ENCODE measurements at regions not wholly inside any gene's neighbourhood (a gene's known extent, or its start where the extent isn't known, plus 50 kb on each side); places are given as distances from the start of the nearest gene placed in this dataset.

DNA sequence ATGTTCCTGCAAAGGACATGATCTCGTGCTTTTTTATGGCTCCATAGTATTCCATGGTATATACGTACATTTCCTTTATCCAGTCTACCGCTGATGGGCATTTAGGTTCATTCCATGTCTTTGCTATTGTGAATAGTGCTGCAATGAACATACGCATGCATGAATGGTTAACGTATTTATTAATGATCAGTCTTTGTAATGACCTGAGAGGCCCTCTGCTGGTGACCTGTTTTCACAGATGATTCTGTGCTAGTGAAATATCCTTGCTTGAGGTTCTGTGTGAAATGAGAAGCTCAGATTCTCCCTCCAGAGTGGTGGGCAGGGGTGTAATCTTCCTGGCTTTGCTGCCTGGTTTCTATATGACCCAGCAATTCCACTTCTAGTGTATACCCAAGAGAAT lies 160.2 kb upstream of the RASGRP1 start:
- intact Hi-C loops (cut with DNase I, micrococcal nuclease) = loop anchor here (5.0 to 10.0 kb wide), 2 partner anchors 92 to 860 kb away; partner anchors contain the start of gene THBS1 (in 1 of the 2)
- no peak overlapping the region for H3K4me3 Mint-ChIP-seq
- no peaks in the 10 kb centered on the region for H3K4me1 ChIP-seq (ENCODE audit: insufficient read depth, low read length)
- POLR2A ChIA-PET = no interaction called here
- H3K27ac ChIP-seq (ENCODE audit: low read depth in 1 of 2, low read length in 2 of 2) = no peak overlapping the region
- H3K36me3 ChIP-seq (ENCODE audit: insufficient read depth, low read length) = no peaks in the 10 kb centered on the region
- ATAC-seq (ENCODE audit: poor library complexity) = no peak
- TF ChIP-seq CTCF (IDR thresholded peaks at IDR 0.05) = no peak
- H3K4me1 Mint-ChIP-seq (ENCODE audit: low read depth) = no peaks in the 10 kb centered on the region
- H3K4me3 ChIP-seq (ENCODE audit: low read length) = no peak overlapping the region
- CTCF ChIA-PET = interaction anchor here (0.6 kb wide), 1 partner anchor 1334 kb away, joined by 4 read pairs; no protein-coding TSS in a partner anchor
- no peaks in the 10 kb centered on the region for H3K9me3 ChIP-seq (ENCODE audit: control insufficient read depth in 1 of 2, insufficient read depth in 1 of 2, low read length in 2 of 2)
- H3K27me3 Mint-ChIP-seq = no peaks in the 10 kb centered on the region
- no peak overlapping the region for H3K27ac Mint-ChIP-seq
- peak in 1 of 14 experiments; percentile 7 for DNase-seq
- no peaks in the 10 kb centered on the region for H3K36me3 Mint-ChIP-seq (ENCODE audit: low read depth)
- H3K9me3 Mint-ChIP-seq = no peaks in the 10 kb centered on the region
- H3K27me3 ChIP-seq (ENCODE audit: control insufficient read depth in 1 of 2, insufficient read depth in 2 of 2, low read length in 2 of 2) = no peaks in the 10 kb centered on the region

DNA sequence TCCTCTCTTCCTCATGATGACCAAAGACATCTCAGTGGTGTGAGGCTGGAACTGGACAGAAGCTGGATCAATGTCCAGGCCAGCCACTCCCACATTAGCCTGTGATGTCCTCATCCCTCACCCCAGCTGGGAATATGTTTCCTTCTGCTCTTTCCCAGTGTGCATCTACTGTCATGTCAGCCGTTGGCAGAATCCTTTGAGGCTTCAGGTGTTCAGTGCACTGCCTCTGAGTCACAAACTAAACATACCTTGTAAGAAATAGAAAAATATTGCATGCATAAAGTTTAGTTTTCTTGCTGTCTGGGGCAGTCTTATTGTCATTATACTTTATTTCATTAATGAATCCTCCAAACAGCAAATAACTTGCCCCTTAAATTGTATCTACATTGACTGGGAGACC lies 161.6 kb upstream of the RASGRP1 start:
- Mint-ChIP-seq H3K9me3 (no peaks in the 10 kb centered on the region), H3K36me3 (ENCODE audit: low read depth) (no peaks in the 10 kb centered on the region), H3K4me1 (ENCODE audit: low read depth) (no peaks in the 10 kb centered on the region), H3K4me3 (no peak overlapping the region), H3K27me3 (no peaks in the 10 kb centered on the region), H3K27ac (no peak overlapping the region)
- ChIA-PET POLR2A (no interaction called here), CTCF (no interaction called here)
- TF ChIP-seq CTCF (IDR thresholded peaks at IDR 0.05) = no peak
- DNase-seq = no peak
- no peak for ATAC-seq (ENCODE audit: poor library complexity)
- no peak overlapping the region for H3K27ac ChIP-seq (ENCODE audit: low read depth in 1 of 2, low read length in 2 of 2)
- no peaks in the 10 kb centered on the region for H3K36me3 ChIP-seq (ENCODE audit: insufficient read depth, low read length)
- H3K27me3 ChIP-seq (ENCODE audit: control insufficient read depth in 1 of 2, insufficient read depth in 2 of 2, low read length in 2 of 2) = no peaks in the 10 kb centered on the region
- no peak overlapping the region for H3K4me3 ChIP-seq (ENCODE audit: low read length)
- H3K9me3 ChIP-seq (ENCODE audit: control insufficient read depth in 1 of 2, insufficient read depth in 1 of 2, low read length in 2 of 2) = no peaks in the 10 kb centered on the region
- no peaks in the 10 kb centered on the region for H3K4me1 ChIP-seq (ENCODE audit: insufficient read depth, low read length)
- intact Hi-C loops (cut with DNase I, micrococcal nuclease) = loop anchor here in 1 of 2 experiments (10.0 kb wide), 1 partner anchor 859 kb away; the partner anchor contains the start of gene THBS1

DNA sequence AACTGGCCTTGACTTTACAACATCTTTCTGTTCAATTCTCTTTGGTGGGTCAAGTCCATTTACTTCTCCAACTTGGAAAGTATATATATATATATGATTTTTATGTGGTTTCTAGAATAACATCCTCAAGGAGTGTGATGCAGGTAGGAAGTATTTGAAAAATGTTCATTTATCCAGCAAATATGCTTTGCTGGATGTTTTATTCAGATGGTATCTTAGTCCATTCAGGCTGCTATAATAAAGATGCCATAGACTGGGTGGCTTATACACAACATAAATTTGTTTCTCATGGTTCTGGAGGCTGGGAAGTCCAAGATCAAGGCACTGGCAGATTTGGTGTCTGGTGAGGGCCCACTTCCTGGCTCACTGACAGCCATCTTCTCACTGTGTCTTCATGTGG lies 168.7 kb upstream of the RASGRP1 start:
- no peaks in the 10 kb centered on the region for H3K36me3 ChIP-seq (ENCODE audit: insufficient read depth, low read length)
- Mint-ChIP-seq H3K9me3 (peaks cover 3% of the 10 kb centered on the region), H3K27ac (no peak overlapping the region), H3K36me3 (ENCODE audit: low read depth) (no peaks in the 10 kb centered on the region), H3K4me3 (no peak overlapping the region), H3K4me1 (ENCODE audit: low read depth) (no peaks in the 10 kb centered on the region), H3K27me3 (peaks cover 14% of the 10 kb centered on the region)
- CTCF ChIA-PET = no interaction called here
- intact Hi-C loops (cut with DNase I, micrococcal nuclease) = no loop called here
- peaks cover 0 to 3% of the 10 kb centered on the region in 2 experiments for H3K9me3 ChIP-seq (ENCODE audit: control insufficient read depth in 1 of 2, insufficient read depth in 1 of 2, low read length in 2 of 2)
- H3K27me3 ChIP-seq (ENCODE audit: control insufficient read depth in 1 of 2, insufficient read depth in 2 of 2, low read length in 2 of 2) = no peaks in the 10 kb centered on the region
- H3K4me1 ChIP-seq (ENCODE audit: insufficient read depth, low read length) = no peaks in the 10 kb centered on the region
- no peak for TF ChIP-seq CTCF (IDR thresholded peaks at IDR 0.05)
- ATAC-seq (ENCODE audit: poor library complexity) = no peak
- no peak for DNase-seq
- H3K27ac ChIP-seq (ENCODE audit: low read depth in 1 of 2, low read length in 2 of 2) = no peak overlapping the region
- POLR2A ChIA-PET = no interaction called here
- H3K4me3 ChIP-seq (ENCODE audit: low read length) = no peak overlapping the region

All from CD4-positive, alpha-beta T cell (primary cell).